Spleen (tissue), 11 donors: ENCODE measurements at regions not wholly inside any gene's neighbourhood (a gene's known extent, or its start where the extent isn't known, plus 50 kb on each side); places are given as distances from the start of the nearest gene placed in this dataset.

Source experiments
- DNase-seq: peaks from one replicate; pipeline ENCODE4 v3.0.0-alpha.2; 2020
- H3K27ac ChIP-seq, 8 donors: fragments of 200-600 bp; sonication (generic) in 7 of 8; 1 replicate in 4 of 8; 2 replicates in 4 of 8; pipeline versions ENCODE4 v1.5.0 to v1.8.0; 2016 to 2021; ENCODE audit warnings: inconsistent platforms in 4 of 8, mild to moderate bottlenecking in 4 of 8, moderate library complexity in 1 of 8
- H3K27me3 ChIP-seq, 7 donors: fragments of 200-600 bp; sonication (generic) in 6 of 7; replicated peaks in 1 of 7; 1 replicate in 4 of 7; 2 replicates in 3 of 7; pipeline versions ENCODE4 v1.5.0 to v1.8.0; 2016 to 2021; ENCODE audit warnings: inconsistent platforms in 3 of 7, mild to moderate bottlenecking in 1 of 7
- H3K36me3 ChIP-seq, 6 donors: fragments of 200-600 bp; sonication (generic) in 5 of 6; 1 replicate in 4 of 6; 2 replicates in 2 of 6; pipeline versions ENCODE4 v1.5.0 to v1.8.0; 2016 to 2021; ENCODE audit warnings: inconsistent platforms in 2 of 6
- H3K4me1 ChIP-seq, 6 donors: fragments of 200-600 bp; sonication (generic) in 5 of 6; 1 replicate in 3 of 6; 2 replicates in 3 of 6; pipeline versions ENCODE4 v1.5.0 to v1.8.0; 2016 to 2021; ENCODE audit warnings: inconsistent platforms in 3 of 6
- H3K4me3 ChIP-seq, 8 donors: fragments of 200-600 bp; sonication (generic) in 7 of 8; 1 replicate in 4 of 8; 2 replicates in 4 of 8; pipeline versions ENCODE4 v1.5.0 to v1.8.0; 2016 to 2021; ENCODE audit warnings: inconsistent platforms in 4 of 8, mild to moderate bottlenecking in 4 of 8, moderate library complexity in 2 of 8
- H3K9me3 ChIP-seq, 8 donors: fragments of 200-600 bp; sonication (generic) in 7 of 8; 1 replicate in 4 of 8; 2 replicates in 4 of 8; pipeline versions ENCODE4 v1.5.0 to v1.8.0; 2016 to 2021; ENCODE audit warnings: inconsistent platforms in 4 of 8
- POLR2A ChIP-seq, 3 donors: fragments of 450-650 bp; IDR thresholded peaks; one replicate each; pipeline ENCODE4 v1.5.1; 2017; ENCODE audit warnings: antibody characterized with exemption in 3 of 3, mild to moderate bottlenecking in 1 of 3
- POLR2AphosphoS5 ChIP-seq, 3 donors: sonication (generic); formaldehyde crosslinking; IDR thresholded peaks; one replicate each; pipeline ENCODE4 v1.5.1; 2017; ENCODE audit warnings: antibody characterized with exemption in 3 of 3
- WGBS, 5 donors: extraction: QIAGEN DNeasy Blood & Tissue Kit in 3 of 5; methylation state at CpG; one replicate each; pipeline versions ENCODE4 v1.1.5 to v1.1.7; 2013 to 2018; 5-methylcytosine and 5-hydroxymethylcytosine counted together
- intact Hi-C: fragments of 100-400 bp; cut with DNase I; formaldehyde crosslinking; loops from one replicate; pipeline ENCODE4 v1.15.0; 2023; ENCODE audit warnings: low total_unique reads
- TF ChIP-seq, protein P1 (sequence below), 11 experiments: fragments of 200-600 bp in 7 of 11; fragments of 450-650 bp in 4 of 11; sonication (generic) in 4 of 11; IDR thresholded peaks in 8 of 11; conservative IDR thresholded peaks in 3 of 11; 1 replicate in 7 of 11; 2 replicates in 4 of 11; pipeline versions ENCODE4 v1.4.0 to v1.8.0; 2016 to 2021; ENCODE audit warnings: antibody characterized with exemption in 11 of 11, inconsistent platforms in 4 of 11, mild to moderate bottlenecking in 1 of 11
- donor health status: healthy with polysubstance abuse.
- donor health status: DM: no; HTN: no; CAD: no; lungs with moderate emphysema.
- donor health status: DM: no; HTN: no; CAD: no.
- donor health status: Bipolar disorder and iron deficiency.
- donor health status: healthy.
- donor health status: DM: no; HTN: no; CAD: no.
- donor health status: DM: yes; HTN: yes; CAD: no.

DNA sequence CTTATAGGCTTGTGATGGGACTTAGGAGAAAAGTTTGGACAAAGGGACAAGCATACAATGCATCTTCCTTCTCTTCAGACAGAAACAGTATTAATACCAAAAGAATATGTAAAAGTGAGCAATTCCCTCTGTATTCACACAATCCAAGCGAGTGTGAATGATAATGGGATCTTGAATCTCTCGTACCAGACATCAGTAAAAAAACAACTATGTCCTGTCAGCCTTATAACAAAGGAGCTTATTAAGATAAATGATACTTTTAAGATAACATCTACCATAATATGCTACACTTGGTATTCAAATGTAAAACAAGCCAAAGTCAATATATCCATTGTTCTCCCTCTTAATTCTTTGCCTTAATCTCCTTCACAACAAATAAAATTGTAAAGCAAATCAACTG, 288.6 kb upstream of the CNTN6 start:
- WGBS, 5 donors, result 53 to 76% (median 65%) methylated on average over 2 of the region's 2 CpGs
- H3K27ac ChIP-seq, result no peak overlapping the region
- H3K27me3 ChIP-seq, result no peaks in the 10 kb centered on the region
- peaks cover 0 to 11% (median 7%) of the 10 kb centered on the region in 8 donors for H3K9me3 ChIP-seq
- no peaks in the 10 kb centered on the region for H3K36me3 ChIP-seq
- no peak overlapping the region for H3K4me3 ChIP-seq
- DNase-seq, result no peak
- H3K4me1 ChIP-seq, result no peaks in the 10 kb centered on the region
- TF ChIP-seq, protein P1, sequence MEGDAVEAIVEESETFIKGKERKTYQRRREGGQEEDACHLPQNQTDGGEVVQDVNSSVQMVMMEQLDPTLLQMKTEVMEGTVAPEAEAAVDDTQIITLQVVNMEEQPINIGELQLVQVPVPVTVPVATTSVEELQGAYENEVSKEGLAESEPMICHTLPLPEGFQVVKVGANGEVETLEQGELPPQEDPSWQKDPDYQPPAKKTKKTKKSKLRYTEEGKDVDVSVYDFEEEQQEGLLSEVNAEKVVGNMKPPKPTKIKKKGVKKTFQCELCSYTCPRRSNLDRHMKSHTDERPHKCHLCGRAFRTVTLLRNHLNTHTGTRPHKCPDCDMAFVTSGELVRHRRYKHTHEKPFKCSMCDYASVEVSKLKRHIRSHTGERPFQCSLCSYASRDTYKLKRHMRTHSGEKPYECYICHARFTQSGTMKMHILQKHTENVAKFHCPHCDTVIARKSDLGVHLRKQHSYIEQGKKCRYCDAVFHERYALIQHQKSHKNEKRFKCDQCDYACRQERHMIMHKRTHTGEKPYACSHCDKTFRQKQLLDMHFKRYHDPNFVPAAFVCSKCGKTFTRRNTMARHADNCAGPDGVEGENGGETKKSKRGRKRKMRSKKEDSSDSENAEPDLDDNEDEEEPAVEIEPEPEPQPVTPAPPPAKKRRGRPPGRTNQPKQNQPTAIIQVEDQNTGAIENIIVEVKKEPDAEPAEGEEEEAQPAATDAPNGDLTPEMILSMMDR (IDR thresholded peaks at IDR 0.05 in 8 of 11, conservative IDR thresholded peaks at IDR 0.05 in 3 of 11), result no peak
- TF ChIP-seq POLR2AphosphoS5 (IDR thresholded peaks at IDR 0.05) (no peak), POLR2A (IDR thresholded peaks at IDR 0.05) (no peak)
- intact Hi-C loops, result no loop called here

DNA sequence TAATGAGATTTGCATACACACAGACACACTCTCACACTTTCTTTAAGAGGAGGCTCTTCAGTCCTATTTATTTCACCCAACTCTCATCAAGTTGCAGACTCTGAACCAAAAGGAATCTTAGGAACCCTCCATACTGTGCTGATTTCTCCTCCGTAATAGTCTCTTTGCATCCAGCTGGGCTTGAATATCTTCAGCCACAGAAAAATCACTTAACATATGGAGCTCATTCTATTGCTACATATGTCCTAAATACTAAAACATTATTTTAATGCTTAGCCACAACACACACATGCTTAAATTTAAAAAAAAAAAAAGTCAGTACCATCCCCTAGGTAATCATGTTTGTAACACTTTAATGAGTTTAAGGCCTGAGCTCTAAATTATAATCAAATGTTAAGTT, 287.5 kb upstream of the CNTN6 start:
- Histone ChIP-seq H3K4me1 (no peaks in the 10 kb centered on the region), H3K4me3 (no peak overlapping the region), H3K27ac (no peak overlapping the region), H3K36me3 (no peaks in the 10 kb centered on the region), H3K9me3 (peaks cover 0 to 17% (median 7%) of the 10 kb centered on the region in 8 donors), H3K27me3 (no peaks in the 10 kb centered on the region)
- WGBS, 5 donors, result 75 to 100% (median 87%) methylated on average over 1 of the region's 1 CpG
- no peak for TF ChIP-seq POLR2A (IDR thresholded peaks at IDR 0.05)
- TF ChIP-seq, protein P1 (IDR thresholded peaks at IDR 0.05 in 8 of 11, conservative IDR thresholded peaks at IDR 0.05 in 3 of 11), result no peak
- TF ChIP-seq POLR2AphosphoS5 (IDR thresholded peaks at IDR 0.05), result no peak
- intact Hi-C loops, result no loop called here
- DNase-seq, result no peak

GRCh38 chr3:806006-806405, 286.8 kb upstream of the CNTN6 start:
- Histone ChIP-seq H3K4me1 (no peaks in the 10 kb centered on the region), H3K4me3 (no peak overlapping the region), H3K9me3 (peaks cover 0 to 17% (median 7%) of the 10 kb centered on the region in 8 donors), H3K36me3 (no peaks in the 10 kb centered on the region), H3K27ac (no peak overlapping the region), H3K27me3 (no peaks in the 10 kb centered on the region)
- 85 to 93% (median 88%) methylated on average over 2 of the region's 2 CpGs for WGBS, 5 donors
- intact Hi-C loops, result no loop called here
- DNase-seq, result no peak
- TF ChIP-seq, protein P1 (IDR thresholded peaks at IDR 0.05 in 8 of 11, conservative IDR thresholded peaks at IDR 0.05 in 3 of 11), result no peak
- TF ChIP-seq POLR2A (IDR thresholded peaks at IDR 0.05) (no peak), POLR2AphosphoS5 (IDR thresholded peaks at IDR 0.05) (no peak)

GRCh38 chr3:816605-817004, 276.2 kb upstream of the CNTN6 start:
- intact Hi-C loops, result no loop called here
- no peaks in the 10 kb centered on the region for H3K36me3 ChIP-seq
- no peak overlapping the region for H3K4me3 ChIP-seq
- TF ChIP-seq, protein P1 (IDR thresholded peaks at IDR 0.05 in 8 of 11, conservative IDR thresholded peaks at IDR 0.05 in 3 of 11), result no peak
- TF ChIP-seq POLR2A (IDR thresholded peaks at IDR 0.05) (no peak), POLR2AphosphoS5 (IDR thresholded peaks at IDR 0.05) (no peak)
- no peak for DNase-seq
- no peak overlapping the region for H3K27ac ChIP-seq
- H3K9me3 ChIP-seq, result peaks cover 0 to 49% (median 25%) of the 10 kb centered on the region in 8 donors
- H3K4me1 ChIP-seq, result no peaks in the 10 kb centered on the region
- 57 to 76% (median 71%) methylated on average over 4 to 5 of the region's 5 CpGs for WGBS, 5 donors
- H3K27me3 ChIP-seq, result no peaks in the 10 kb centered on the region
